ENCODE measurements at regions not wholly inside any gene's neighbourhood (a gene's known extent, or its start where the extent isn't known, plus 50 kb on each side); places are given as distances from the start of the nearest gene placed in this dataset.
"Not testable (repeated sequence)": the region's sequence is repeated elsewhere in the genome, so short reads cannot be mapped to it uniquely, and the experiment has no call there.

GRCh38 chr1:74963120-74963519, 171.1 kb upstream of the LHX8 start:
- no peak for DNase-seq (ENCODE audit: low read depth)
- no peak for TF ChIP-seq CTCF (conservative IDR thresholded peaks at IDR 0.05; ENCODE audit: low read depth, low read length)
- no peak overlapping the region for H3K4me3 ChIP-seq (ENCODE audit: low read depth, low read length)

GRCh38 chr1:74964508-74965102, 169.6 kb upstream of the LHX8 start:
- no peak for TF ChIP-seq CTCF (conservative IDR thresholded peaks at IDR 0.05; ENCODE audit: low read depth, low read length)
- no peak for DNase-seq (ENCODE audit: low read depth)
- no peak overlapping the region for H3K4me3 ChIP-seq (ENCODE audit: low read depth, low read length)

- H3K4me3 ChIP-seq (ENCODE audit: low read depth, low read length) = no peak overlapping the region
- no peak for TF ChIP-seq CTCF (conservative IDR thresholded peaks at IDR 0.05; ENCODE audit: low read depth, low read length)
- no peak for DNase-seq (ENCODE audit: low read depth)
Observed at GRCh38 chr1:74969566-74970135, 164.5 kb upstream of the LHX8 start.

- TF ChIP-seq CTCF (conservative IDR thresholded peaks at IDR 0.05; ENCODE audit: low read depth, low read length) = no peak
- H3K4me3 ChIP-seq (ENCODE audit: low read depth, low read length) = no peak overlapping the region
- no peak for DNase-seq (ENCODE audit: low read depth)
Observed at GRCh38 chr1:74971982-74972381, 162.2 kb upstream of the LHX8 start.

- TF ChIP-seq CTCF (conservative IDR thresholded peaks at IDR 0.05; ENCODE audit: low read depth, low read length) = no peak
- H3K4me3 ChIP-seq (ENCODE audit: low read depth, low read length) = no peak overlapping the region
- no peak for DNase-seq (ENCODE audit: low read depth)
Observed at GRCh38 chr1:74976491-74976890, 157.7 kb upstream of the LHX8 start.

GRCh38 chr1:74992448-74992847, 141.7 kb upstream of the LHX8 start:
- not testable (repeated sequence) for DNase-seq (ENCODE audit: low read depth); H3K4me3 ChIP-seq (ENCODE audit: low read depth, low read length)

GRCh38 chr1:74995821-74996220, 138.4 kb upstream of the LHX8 start:
- H3K4me3 ChIP-seq (ENCODE audit: low read depth, low read length) = no peak overlapping the region
- no peak for DNase-seq (ENCODE audit: low read depth)
- TF ChIP-seq CTCF (conservative IDR thresholded peaks at IDR 0.05; ENCODE audit: low read depth, low read length) = no peak

All from epithelial cell of proximal tubule (primary cell).